GM18868 (cell line): ENCODE measurements at regions not wholly inside any gene's neighbourhood (a gene's known extent, or its start where the extent isn't known, plus 50 kb on each side); places are given as distances from the start of the nearest gene placed in this dataset.
A peak's percentile ranks its signal among the peaks of the same experiment; 100 is the strongest.
"Not testable (repeated sequence)": the region's sequence is repeated elsewhere in the genome, so short reads cannot be mapped to it uniquely, and the experiment has no call there.

Experiments used
- ATAC-seq: cut with Tn5 transposase; IDR thresholded peaks from one replicate; pipeline ENCODE4 v1.9.1; 2021; ENCODE audit warnings: mild to moderate bottlenecking, moderate library complexity; ENCODE audit not compliant: unreplicated experiment

GRCh38 chr4:138347561-138347960 lies 105.4 kb upstream of the SLC7A11 start:
- ATAC-seq = no peak

GRCh38 chr4:138344851-138345250 lies 102.7 kb upstream of the SLC7A11 start:
- no peak for ATAC-seq

- no peak for ATAC-seq
Observed at GRCh38 chr4:138344054-138344453, 101.9 kb upstream of the SLC7A11 start.

GRCh38 chr4:138341739-138342415 lies 99.7 kb upstream of the SLC7A11 start:
- peak; percentile 88 for ATAC-seq

- no peak for ATAC-seq
Observed at GRCh38 chr4:138338840-138339239, 96.7 kb upstream of the SLC7A11 start.

GRCh38 chr4:138338222-138338621 lies 96.1 kb upstream of the SLC7A11 start:
- ATAC-seq = not testable (repeated sequence)

GRCh38 chr4:138334346-138335016 lies 92.3 kb upstream of the SLC7A11 start:
- ATAC-seq = no peak

- not testable (repeated sequence) for ATAC-seq
Observed at GRCh38 chr4:138332415-138332814, 90.3 kb upstream of the SLC7A11 start.

GRCh38 chr4:138330531-138330930 lies 88.4 kb upstream of the SLC7A11 start:
- no peak for ATAC-seq

- ATAC-seq = no peak
Observed at GRCh38 chr4:138329506-138330070, 87.4 kb upstream of the SLC7A11 start.

- no peak for ATAC-seq
Observed at GRCh38 chr4:138327338-138327737, 85.2 kb upstream of the SLC7A11 start.

- no peak for ATAC-seq
Observed at GRCh38 chr4:138320831-138321230, 78.7 kb upstream of the SLC7A11 start.

GRCh38 chr4:138320030-138320429 lies 77.9 kb upstream of the SLC7A11 start:
- peak; percentile 90 for ATAC-seq

GRCh38 chr4:138317175-138317748 lies 75.1 kb upstream of the SLC7A11 start:
- no peak for ATAC-seq

GRCh38 chr4:138312536-138312911 lies 70.4 kb upstream of the SLC7A11 start:
- ATAC-seq = no peak

- no peak for ATAC-seq
Observed at GRCh38 chr4:138311771-138312535, 69.8 kb upstream of the SLC7A11 start.

GRCh38 chr4:138310991-138311390 lies 68.8 kb upstream of the SLC7A11 start:
- no peak for ATAC-seq

- ATAC-seq = no peak
Observed at GRCh38 chr4:138310498-138310897, 68.3 kb upstream of the SLC7A11 start.

- ATAC-seq = no peak
Observed at GRCh38 chr4:138308356-138308755, 66.2 kb upstream of the SLC7A11 start.

GRCh38 chr4:138307319-138307718 lies 65.2 kb upstream of the SLC7A11 start:
- no peak for ATAC-seq

GRCh38 chr4:138305050-138305449 lies 62.9 kb upstream of the SLC7A11 start:
- ATAC-seq = no peak
